GM19238 (cell line): ENCODE measurements at regions not wholly inside any gene's neighbourhood (a gene's known extent, or its start where the extent isn't known, plus 50 kb on each side); places are given as distances from the start of the nearest gene placed in this dataset.

ENCODE experiments used
- DNase-seq: peaks from one replicate; pipeline ENCODE4 v3.0.0; 2011; ENCODE audit warnings: low spot score; ENCODE audit not compliant: insufficient read length

- DNase-seq: no peak
These were observed 166.1 kb downstream of the SLC28A3 start for GRCh38 chr9:84174486-84174885.

GRCh38 chr9:84177407-84177806, 163.2 kb downstream of the SLC28A3 start:
- no peak for DNase-seq

GRCh38 chr9:84179531-84179930, 161.0 kb downstream of the SLC28A3 start:
- DNase-seq: no peak

GRCh38 chr9:84187090-84187489, 153.5 kb downstream of the SLC28A3 start:
- no peak for DNase-seq

- no peak for DNase-seq
These were observed 150.7 kb downstream of the SLC28A3 start for GRCh38 chr9:84189904-84190303.

GRCh38 chr9:84190411-84190810, 150.1 kb downstream of the SLC28A3 start:
- no peak for DNase-seq

- DNase-seq: no peak
These were observed 133.7 kb downstream of the SLC28A3 start for GRCh38 chr9:84206801-84207370.

GRCh38 chr9:84207491-84207951, 133.0 kb downstream of the SLC28A3 start:
- no peak for DNase-seq

- no peak for DNase-seq
These were observed 128.3 kb downstream of the SLC28A3 start for GRCh38 chr9:84212246-84212645.

GRCh38 chr9:84212982-84213381, 127.6 kb downstream of the SLC28A3 start:
- no peak for DNase-seq

- no peak for DNase-seq
These were observed 124.4 kb downstream of the SLC28A3 start for GRCh38 chr9:84216151-84216550.

- DNase-seq: no peak
These were observed 122.2 kb downstream of the SLC28A3 start for GRCh38 chr9:84218322-84218721.

- DNase-seq: no peak
These were observed 116.3 kb downstream of the SLC28A3 start for GRCh38 chr9:84224246-84224645.
